GM12878 (cell line): ENCODE measurements at regions not wholly inside any gene's neighbourhood (a gene's known extent, or its start where the extent isn't known, plus 50 kb on each side); places are given as distances from the start of the nearest gene placed in this dataset.

ENCODE experiments used
- IKZF1 ChIP-seq: fragments of 450-650 bp; conservative IDR thresholded peaks from 2 replicates; pipeline ENCODE4 v1.6.1; 2017; ENCODE audit warnings: antibody characterized with exemption, mild to moderate bottlenecking
- IKZF2 ChIP-seq, 2 experiments: fragments of 450-650 bp; IDR thresholded peaks; 2 replicates each; pipeline ENCODE4 v1.6.1; 2017; ENCODE audit warnings: mild to moderate bottlenecking in 2 of 2, moderate library complexity in 2 of 2
- ZNF687 ChIP-seq: fragments of 450-650 bp; IDR thresholded peaks from 2 replicates; pipeline ENCODE4 v1.6.1; 2017; ENCODE audit warnings: mild to moderate bottlenecking, moderate library complexity
- TF ChIP-seq, protein P1 (sequence below): fragments of 450-650 bp; IDR thresholded peaks from 2 replicates; pipeline ENCODE4 v1.6.1; 2017; ENCODE audit warnings: mild to moderate bottlenecking, moderate library complexity

DNA sequence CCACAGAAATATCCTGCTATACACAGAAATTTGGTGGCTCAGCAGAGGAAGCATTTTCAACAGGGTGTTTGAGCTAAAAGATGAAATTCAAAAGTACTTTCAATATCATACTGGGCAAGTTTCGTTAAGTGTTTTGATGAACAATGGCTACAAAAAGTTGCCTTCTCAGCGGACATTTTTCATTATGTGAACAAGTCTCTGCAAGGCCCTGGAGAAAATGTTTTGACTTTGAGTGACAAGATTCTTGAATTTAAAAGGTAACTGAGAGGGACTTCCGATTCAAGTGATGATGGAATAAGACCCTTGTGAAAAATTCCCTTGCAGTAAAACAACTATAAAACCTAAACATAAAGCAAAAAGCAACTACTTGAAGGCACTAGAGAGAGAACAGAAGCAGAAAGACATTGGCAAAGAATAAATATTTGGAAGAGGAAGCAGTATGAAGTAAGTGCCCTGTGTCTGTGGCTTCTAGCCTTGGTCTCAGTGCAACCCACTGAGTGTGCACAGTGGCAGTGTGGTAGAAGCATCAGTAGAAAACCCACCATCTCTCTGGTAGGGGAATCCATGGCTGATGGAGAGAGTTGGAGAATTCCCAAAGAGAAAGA lies 62.5 kb upstream of the NAMPT start (continued):
- TF ChIP-seq ZNF687 (peak; percentile 34), IKZF1 (0 out of 2 replicates have a peak, but pooled peaks have one; percentile 11), IKZF2 (IDR thresholded peaks at IDR 0.05) (peak; percentile 13 to 23; a peak in 2 of 4 replicates)
- TF ChIP-seq, protein P1, sequence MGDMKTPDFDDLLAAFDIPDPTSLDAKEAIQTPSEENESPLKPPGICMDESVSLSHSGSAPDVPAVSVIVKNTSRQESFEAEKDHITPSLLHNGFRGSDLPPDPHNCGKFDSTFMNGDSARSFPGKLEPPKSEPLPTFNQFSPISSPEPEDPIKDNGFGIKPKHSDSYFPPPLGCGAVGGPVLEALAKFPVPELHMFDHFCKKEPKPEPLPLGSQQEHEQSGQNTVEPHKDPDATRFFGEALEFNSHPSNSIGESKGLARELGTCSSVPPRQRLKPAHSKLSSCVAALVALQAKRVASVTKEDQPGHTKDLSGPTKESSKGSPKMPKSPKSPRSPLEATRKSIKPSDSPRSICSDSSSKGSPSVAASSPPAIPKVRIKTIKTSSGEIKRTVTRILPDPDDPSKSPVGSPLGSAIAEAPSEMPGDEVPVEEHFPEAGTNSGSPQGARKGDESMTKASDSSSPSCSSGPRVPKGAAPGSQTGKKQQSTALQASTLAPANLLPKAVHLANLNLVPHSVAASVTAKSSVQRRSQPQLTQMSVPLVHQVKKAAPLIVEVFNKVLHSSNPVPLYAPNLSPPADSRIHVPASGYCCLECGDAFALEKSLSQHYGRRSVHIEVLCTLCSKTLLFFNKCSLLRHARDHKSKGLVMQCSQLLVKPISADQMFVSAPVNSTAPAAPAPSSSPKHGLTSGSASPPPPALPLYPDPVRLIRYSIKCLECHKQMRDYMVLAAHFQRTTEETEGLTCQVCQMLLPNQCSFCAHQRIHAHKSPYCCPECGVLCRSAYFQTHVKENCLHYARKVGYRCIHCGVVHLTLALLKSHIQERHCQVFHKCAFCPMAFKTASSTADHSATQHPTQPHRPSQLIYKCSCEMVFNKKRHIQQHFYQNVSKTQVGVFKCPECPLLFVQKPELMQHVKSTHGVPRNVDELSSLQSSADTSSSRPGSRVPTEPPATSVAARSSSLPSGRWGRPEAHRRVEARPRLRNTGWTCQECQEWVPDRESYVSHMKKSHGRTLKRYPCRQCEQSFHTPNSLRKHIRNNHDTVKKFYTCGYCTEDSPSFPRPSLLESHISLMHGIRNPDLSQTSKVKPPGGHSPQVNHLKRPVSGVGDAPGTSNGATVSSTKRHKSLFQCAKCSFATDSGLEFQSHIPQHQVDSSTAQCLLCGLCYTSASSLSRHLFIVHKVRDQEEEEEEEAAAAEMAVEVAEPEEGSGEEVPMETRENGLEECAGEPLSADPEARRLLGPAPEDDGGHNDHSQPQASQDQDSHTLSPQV, result 0 out of 2 replicates have a peak, but pooled peaks have one; percentile 29
- TF ChIP-seq, all 136 proteins: peak for 10
